GM23338 (cell line): ENCODE measurements at regions not wholly inside any gene's neighbourhood (a gene's known extent, or its start where the extent isn't known, plus 50 kb on each side); places are given as distances from the start of the nearest gene placed in this dataset.

Experiments used
- CREB1 ChIP-seq: fragments of 250-450 bp; sonication (Bioruptor Pico); IDR thresholded peaks from 2 replicates; pipeline ENCODE4 v1.5.0; 2020; ENCODE audit warnings: low read depth, mild to moderate bottlenecking, moderate library complexity
- CTCF ChIP-seq, 2 experiments: fragments of 200-600 bp in 1 of 2; sonication (generic) in 1 of 2; conservative IDR thresholded peaks; 2 replicates each; pipeline versions ENCODE4 v1.5.1 to v1.6.1; 2016 to 2017; ENCODE audit warnings: antibody characterized with exemption in 2 of 2, low read depth in 2 of 2, mild to moderate bottlenecking in 2 of 2, moderate library complexity in 1 of 2
- EZH2 ChIP-seq: fragments of 200-600 bp; sonication (generic); IDR thresholded peaks from one replicate; pipeline ENCODE4 v1.8.0; 2017; ENCODE audit warnings: antibody characterized with exemption, mild to moderate bottlenecking, low read depth; ENCODE audit not compliant: unreplicated experiment
- EZH2phosphoT487 ChIP-seq: fragments of 200-600 bp; sonication (generic); IDR thresholded peaks from one replicate; pipeline ENCODE4 v1.8.1; 2018; ENCODE audit warnings: antibody characterized with exemption; ENCODE audit not compliant: unreplicated experiment
- POLR2AphosphoS5 ChIP-seq: IDR thresholded peaks from 2 replicates; pipeline ENCODE4 v1.6.1; 2016; ENCODE audit warnings: antibody characterized with exemption, low read depth
- STAT1 ChIP-seq: IDR thresholded peaks from one replicate; pipeline ENCODE4 v1.6.1; 2016; ENCODE audit warnings: antibody characterized with exemption; ENCODE audit not compliant: unreplicated experiment
- ZNF331 ChIP-seq: fragments of 250-450 bp; sonication (Bioruptor Pico); IDR thresholded peaks from 2 replicates; pipeline ENCODE4 v1.5.0; 2020; ENCODE audit warnings: low read depth, mild to moderate bottlenecking, moderate library complexity

- TF ChIP-seq CTCF (conservative IDR thresholded peaks at IDR 0.05; ENCODE audit: low read depth in 2 of 2) (no peak), EZH2phosphoT487 (no peak), EZH2 (no peak), STAT1 (no peak), ZNF331 (no peak), POLR2AphosphoS5 (no peak), CREB1 (no peak)
These were observed 167.1 kb upstream of the SOX5 start for GRCh38 chr12:24116548-24116947.
